HK-2 (cell line): ENCODE measurements at regions not wholly inside any gene's neighbourhood (a gene's known extent, or its start where the extent isn't known, plus 50 kb on each side); places are given as distances from the start of the nearest gene placed in this dataset.
"Not testable (repeated sequence)": the region's sequence is repeated elsewhere in the genome, so short reads cannot be mapped to it uniquely, and the experiment has no call there.

Experiments
- DNase-seq: peaks from one replicate; pipeline ENCODE4 v3.0.0-alpha.2; 2018; ENCODE audit not compliant: unreplicated experiment

DNA sequence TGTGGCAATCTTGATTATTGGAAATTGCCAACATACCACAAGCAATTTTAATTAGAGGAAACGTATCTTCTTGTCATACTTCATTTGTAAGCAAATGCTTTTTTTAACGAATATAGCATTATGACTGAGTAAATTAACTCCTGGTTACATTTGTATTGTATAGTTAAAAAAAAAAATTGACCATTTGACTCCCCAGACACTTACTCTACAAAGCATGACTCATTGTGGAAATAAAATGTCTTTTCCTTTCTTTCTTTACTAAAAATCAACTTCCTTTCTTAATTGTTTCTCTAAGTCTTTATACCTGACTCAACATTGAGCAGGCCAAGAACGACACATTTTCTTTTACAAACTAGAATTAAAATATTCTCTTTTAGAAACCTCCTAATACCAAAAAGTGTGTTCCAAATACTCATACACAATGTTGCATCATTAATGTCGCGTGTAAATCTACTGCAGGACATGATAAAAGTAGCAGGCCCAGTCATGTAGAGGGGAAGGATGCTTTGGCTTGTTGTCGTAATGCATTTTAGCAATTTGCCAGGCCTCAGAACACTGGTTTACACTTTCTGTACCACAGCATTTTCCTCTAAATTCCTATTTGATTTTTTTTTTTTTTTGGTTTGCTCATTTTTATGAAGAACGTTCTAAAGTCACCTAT is 349.6 kb upstream of the KCNH7 start:
- DNase-seq = no peak

- no peak for DNase-seq
Measured at GRCh38 chr2:163187119-163187518, 348.6 kb upstream of the KCNH7 start.

- no peak for DNase-seq
Measured at GRCh38 chr2:163185160-163185559, 346.6 kb upstream of the KCNH7 start.

DNA sequence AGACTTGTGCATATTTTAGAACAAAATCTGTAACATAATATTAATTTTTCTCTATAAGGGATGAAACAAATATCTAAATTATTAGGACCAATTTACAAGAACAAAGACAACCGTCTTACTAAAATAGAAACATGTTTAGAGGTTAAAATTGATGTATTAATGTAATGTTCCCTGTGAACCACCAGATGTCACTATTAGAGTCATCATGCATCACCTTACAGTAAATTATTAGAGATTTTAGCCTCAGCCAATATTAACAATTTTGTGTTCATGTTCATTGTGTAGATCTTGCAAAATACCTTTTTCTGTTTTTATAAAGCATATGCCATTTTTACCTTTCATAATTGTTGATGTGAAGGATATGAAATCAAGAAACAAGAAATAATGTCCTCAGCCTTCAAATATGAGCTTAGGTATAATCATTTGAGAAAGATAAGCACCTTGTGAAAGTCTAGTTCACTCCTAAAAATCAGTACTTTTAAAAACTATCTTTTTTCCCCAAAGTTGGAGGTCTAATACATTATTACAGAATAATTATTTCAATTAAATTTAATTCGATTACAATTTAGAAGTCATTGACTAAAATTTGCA is 344.3 kb upstream of the KCNH7 start:
- no peak for DNase-seq

- DNase-seq = no peak
Measured at GRCh38 chr2:163177592-163177991, 339.0 kb upstream of the KCNH7 start.

DNA sequence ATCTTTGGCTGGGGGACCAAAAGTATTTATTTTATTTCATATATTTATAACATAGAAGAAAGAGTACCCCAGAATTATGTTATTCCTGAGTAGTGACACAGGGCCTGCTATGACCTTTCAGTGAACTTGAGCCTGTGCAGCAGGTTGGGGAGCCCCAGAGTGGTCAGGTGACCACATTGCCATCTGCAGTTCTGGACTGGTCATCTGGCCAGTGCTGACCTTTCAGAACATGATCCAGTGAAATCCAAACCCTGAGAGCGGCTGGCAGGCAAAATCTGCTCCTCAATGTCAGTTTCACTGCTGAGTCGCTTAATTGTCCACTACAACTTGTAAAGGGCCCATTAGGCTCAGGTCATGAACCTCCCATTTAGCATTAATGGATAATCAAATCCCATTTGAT is 336.7 kb upstream of the KCNH7 start:
- no peak for DNase-seq

DNA sequence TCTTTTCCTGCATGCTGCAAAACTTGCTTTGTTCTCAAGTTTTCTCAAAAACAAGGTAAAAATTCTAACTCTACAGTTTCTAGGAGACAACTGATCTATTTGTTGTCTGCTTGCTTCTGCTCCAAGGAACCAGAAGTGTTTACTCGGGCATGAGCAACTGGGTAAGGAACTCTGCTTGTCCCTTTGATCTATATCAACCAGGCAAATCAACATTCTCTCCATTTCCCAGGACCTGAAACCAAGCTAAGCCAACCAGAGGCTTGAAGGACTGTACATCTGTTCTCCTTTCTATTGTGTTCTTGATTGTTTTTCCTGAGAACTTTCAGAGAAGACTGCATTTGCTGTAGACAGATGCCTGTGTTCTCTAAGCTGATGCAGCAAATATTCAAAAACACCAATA is 335.0 kb upstream of the KCNH7 start:
- no peak for DNase-seq

DNA sequence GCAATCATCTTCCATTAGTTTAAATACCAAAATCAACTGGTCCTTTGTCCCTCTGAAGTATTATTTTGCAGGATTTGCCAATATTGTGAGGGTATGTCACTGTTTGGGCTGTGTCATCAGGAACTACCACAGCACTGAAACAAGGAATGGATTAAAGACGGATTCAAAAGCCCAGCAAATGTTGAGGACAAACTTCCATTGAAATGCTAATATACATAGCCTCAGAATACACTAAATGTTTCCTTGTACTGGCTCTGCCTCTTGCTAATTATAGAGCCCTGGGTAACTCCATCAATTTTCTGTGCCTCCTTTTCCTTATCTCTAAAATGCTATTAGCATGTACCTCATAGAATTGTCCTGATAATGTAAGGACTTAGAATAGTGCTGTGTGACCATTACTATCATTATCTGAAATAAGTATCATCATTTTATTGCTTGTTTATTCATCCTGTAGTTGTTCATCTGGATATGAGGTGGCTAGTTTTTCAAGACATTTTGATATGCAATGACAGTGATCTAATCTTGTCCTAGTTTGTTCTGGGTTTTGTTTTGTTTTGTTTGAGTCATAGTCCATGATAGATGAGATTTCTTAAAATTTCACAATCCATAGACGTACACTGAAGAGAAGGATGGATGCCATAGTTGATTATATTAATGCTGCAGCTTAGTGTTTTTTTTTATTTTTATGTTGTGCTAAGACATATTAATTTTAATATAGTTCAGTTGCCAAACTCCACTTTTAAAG is 333.4 kb upstream of the KCNH7 start:
- no peak for DNase-seq

DNA sequence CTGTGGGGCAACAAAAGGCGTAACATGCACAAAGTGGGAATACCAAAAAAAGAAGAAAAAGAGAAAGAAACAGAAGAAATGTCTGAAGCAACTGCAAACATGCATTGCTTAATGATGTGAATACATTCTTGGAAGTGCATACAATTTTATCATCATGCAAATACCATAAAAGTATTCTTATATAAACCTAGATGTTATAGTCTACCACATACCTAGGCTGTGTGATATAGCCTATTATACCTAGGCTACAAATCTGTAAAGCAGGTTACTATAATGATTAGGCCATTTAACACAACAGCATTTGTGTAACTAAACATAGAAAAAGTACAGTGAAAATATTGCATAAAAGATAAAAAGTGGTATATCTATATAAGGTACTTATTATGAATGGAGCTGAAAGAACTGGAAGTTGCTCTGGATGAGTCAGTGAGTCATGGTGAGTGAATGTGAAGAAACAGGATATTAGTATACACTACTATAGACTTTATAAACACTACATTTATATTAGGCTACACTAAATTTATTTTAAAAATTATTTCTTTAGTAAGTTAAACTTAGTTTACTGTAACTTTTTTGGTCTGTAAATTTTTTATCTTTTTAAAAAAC is 319.4 kb upstream of the KCNH7 start:
- no peak for DNase-seq

DNA sequence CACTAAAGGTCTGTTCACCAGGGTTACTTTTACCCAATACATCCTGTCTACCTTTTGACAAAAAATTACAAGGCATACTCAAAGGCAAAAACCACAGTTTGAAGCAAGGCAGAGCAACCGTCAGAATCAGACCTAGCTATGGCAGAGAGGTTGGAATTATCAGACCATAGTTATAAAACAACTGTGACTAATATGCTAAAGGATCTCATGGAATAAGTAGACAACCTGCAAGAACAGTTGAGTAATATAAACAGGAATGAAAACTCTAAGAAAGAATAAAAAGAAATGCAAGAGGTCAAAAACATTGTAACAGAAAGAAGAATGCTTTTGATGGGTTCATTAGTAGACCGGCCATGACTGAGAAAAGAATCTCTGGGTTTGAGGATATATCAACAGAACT is 318.8 kb upstream of the KCNH7 start:
- no peak for DNase-seq

DNA sequence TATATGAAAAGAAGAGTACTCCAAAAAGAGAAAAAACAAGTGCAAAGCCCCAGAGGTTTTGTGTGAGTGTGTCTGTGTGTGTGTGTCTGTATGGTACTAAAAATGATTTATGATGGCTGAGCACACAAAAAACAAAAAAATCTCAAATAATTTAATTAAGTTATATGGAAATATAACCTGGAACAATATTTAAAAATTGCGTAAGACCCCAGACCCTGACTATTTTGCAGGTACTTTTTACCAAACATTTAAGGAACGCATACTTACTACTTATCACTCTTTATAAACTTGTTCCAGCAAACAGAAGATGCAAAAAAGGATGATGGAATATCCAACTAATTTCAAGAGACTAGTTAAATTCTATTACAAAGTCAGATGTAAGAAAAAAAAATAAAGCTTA is 317.4 kb upstream of the KCNH7 start:
- DNase-seq = no peak

- DNase-seq = no peak
Measured at GRCh38 chr2:163155279-163155883, 316.8 kb upstream of the KCNH7 start.

GRCh38 chr2:163142618-163143017 is 304.1 kb upstream of the KCNH7 start:
- no peak for DNase-seq

DNA sequence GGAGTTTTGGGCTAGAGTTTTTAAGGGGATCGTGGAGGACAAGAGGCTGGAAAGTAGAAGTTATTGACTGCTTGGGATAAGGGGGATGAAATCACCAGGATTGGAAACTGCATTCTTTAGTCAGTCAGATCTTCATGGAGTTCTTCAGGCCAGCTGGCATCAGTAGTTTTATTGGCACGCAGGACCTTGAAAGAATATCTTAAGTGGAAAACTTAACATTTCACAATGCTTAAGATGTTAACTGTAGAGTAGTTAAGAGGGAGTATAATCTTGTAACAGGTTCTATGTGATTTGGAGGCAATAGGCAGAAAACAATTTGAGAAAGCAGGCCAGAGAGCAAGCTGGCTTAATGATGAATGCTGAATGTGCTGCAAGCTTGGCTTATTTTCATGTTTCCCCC is 300.4 kb upstream of the KCNH7 start:
- no peak for DNase-seq

DNA sequence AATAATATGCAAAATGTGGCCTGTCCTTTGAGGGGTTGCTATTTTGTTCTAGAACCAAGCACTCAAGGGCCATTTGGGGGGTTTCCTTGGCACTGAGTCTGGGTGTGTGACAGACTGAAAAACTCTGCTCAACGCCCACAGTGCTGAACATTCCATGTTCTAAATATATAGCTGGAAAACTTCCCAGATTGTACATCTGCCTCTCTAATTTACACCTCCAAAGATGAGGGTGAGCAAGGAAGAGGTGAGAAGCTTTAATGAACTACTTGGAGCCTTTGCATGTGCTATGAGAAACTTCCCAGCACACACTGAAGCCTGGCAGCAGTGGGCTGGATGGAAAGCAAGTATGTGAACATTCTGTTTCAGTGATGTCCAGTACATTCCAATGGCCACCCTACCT is 296.7 kb upstream of the KCNH7 start:
- DNase-seq = no peak

DNA sequence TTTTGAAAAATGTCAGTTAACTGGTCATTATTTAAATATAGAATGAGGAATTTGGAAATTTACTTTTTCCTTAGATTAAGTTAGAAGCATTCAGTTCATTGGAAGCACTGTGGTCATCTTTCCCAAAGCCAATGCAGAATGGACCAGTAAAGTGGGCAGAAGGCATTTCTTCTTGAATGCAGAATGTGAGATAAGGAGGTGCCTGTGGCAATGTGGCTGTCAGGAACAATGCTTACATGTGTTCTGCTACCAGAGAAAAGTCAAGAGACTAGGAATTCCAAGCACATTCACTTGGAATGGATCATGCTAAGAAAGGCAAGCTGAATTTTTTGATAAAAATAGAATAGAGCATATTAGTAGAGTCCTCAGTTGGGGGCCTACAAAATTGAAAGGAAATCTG is 295.0 kb upstream of the KCNH7 start:
- no peak for DNase-seq

GRCh38 chr2:163132850-163133249 is 294.3 kb upstream of the KCNH7 start:
- no peak for DNase-seq

DNA sequence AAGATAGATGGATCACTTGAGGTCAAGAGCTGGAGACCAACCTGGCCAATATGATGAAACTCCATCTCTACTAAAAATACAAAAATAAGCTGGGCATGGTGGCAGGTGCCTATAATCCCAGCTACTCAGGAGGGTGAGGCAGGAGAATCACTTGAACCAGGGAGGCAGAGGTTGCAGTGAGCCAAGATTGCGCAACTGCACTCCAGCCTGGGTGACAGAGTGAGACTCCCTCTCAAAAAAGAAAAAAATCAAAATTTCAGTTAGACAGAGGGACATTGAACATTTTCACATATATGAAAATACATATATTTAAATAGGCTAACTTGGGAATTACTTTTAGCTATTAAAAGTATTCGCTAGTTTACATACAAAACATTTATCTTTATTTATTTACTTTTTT is 293.6 kb upstream of the KCNH7 start:
- DNase-seq = not testable (repeated sequence)

DNA sequence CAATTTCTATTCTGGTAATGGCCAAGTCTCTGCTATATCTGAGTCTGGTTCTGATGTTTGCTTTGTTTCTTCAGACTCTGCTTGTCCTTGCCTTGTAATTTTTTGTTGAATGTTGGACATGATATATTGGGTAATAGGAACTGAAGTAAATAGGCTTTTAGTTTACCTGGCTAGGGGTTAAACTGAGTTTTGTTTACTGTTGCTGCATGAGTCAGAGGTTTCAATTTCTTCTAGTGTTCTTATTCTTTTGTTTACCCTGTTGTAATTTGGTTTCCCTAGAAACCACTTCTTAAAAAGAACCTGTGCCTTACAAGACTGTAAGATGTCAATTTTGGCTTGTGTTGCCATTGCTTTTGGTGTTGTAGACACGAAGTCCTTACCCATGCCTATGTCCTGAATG is 285.0 kb upstream of the KCNH7 start:
- no peak for DNase-seq

GRCh38 chr2:163122257-163122656 is 283.7 kb upstream of the KCNH7 start:
- no peak for DNase-seq

- DNase-seq = no peak
Measured at GRCh38 chr2:163121483-163121882, 282.9 kb upstream of the KCNH7 start.

DNA sequence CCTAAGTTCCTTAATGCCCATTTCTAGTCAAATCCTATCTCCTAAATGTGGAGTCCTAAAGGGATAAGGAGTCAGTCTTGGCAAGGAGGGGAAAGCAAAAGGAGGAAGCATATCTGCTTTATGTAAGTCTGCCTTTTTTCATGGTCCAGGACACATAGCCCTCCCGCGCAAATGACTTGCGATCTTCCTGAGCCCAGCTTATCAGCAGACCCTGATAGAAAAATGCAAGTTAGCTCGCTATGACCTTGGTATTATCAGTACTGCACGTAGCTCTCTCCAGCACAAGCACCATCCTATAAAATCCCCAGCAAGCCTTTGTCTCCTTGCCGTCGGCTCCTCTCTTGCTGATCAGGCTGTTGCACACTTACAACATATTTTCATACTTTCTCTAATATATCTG is 281.4 kb upstream of the KCNH7 start:
- no peak for DNase-seq

- no peak for DNase-seq
Measured at GRCh38 chr2:163086940-163087339, 248.4 kb upstream of the KCNH7 start.
